ENCODE measurements at regions not wholly inside any gene's neighbourhood (a gene's known extent, or its start where the extent isn't known, plus 50 kb on each side); places are given as distances from the start of the nearest gene placed in this dataset.

DNA sequence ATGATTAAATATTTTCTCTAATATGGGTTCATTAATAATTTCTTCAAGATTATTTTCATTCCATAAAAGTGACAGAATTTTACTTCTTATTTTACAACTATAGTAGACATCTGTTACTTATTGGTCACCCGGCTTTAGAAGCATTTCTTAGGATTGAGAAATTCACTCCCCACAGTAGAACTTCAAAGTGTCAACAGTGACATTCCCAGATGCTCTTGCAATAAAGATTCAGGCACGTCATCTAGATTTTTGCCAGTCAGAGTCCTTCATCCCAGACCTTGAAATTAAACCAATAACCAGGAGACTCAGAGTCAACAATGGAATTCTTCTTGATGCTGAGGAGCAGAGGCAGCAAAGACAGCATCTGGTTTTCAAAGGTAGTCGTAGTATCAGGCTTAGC lies 190.8 kb downstream of the VGLL3 start (continued):
- TF ChIP-seq, protein P1, sequence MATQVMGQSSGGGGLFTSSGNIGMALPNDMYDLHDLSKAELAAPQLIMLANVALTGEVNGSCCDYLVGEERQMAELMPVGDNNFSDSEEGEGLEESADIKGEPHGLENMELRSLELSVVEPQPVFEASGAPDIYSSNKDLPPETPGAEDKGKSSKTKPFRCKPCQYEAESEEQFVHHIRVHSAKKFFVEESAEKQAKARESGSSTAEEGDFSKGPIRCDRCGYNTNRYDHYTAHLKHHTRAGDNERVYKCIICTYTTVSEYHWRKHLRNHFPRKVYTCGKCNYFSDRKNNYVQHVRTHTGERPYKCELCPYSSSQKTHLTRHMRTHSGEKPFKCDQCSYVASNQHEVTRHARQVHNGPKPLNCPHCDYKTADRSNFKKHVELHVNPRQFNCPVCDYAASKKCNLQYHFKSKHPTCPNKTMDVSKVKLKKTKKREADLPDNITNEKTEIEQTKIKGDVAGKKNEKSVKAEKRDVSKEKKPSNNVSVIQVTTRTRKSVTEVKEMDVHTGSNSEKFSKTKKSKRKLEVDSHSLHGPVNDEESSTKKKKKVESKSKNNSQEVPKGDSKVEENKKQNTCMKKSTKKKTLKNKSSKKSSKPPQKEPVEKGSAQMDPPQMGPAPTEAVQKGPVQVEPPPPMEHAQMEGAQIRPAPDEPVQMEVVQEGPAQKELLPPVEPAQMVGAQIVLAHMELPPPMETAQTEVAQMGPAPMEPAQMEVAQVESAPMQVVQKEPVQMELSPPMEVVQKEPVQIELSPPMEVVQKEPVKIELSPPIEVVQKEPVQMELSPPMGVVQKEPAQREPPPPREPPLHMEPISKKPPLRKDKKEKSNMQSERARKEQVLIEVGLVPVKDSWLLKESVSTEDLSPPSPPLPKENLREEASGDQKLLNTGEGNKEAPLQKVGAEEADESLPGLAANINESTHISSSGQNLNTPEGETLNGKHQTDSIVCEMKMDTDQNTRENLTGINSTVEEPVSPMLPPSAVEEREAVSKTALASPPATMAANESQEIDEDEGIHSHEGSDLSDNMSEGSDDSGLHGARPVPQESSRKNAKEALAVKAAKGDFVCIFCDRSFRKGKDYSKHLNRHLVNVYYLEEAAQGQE (IDR thresholded peaks at IDR 0.05), result no peak

DNA sequence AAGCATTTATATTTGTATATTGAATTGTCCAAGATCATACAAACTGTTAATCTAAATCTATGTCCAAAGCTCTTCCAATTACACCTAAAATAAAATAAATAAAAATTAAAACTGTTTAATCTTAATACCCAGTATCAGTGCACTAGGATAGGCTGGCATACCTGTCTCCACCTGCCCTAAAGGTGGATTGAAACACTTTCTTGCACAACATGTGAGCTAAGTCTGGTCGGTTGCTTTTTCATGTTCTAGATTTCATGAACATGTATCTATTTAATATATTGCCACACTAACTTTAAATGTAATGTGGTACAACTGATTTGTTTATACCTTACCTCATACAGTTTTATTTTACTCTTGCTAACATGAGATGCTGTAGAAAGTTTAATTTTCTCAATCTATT lies 193.0 kb downstream of the VGLL3 start:
- H3K27ac ChIP-seq (ENCODE audit: low read depth in 1 of 2, low read length in 2 of 2), result no peak overlapping the region
- no peak for DNase-seq (ENCODE audit: low spot score)
- TF ChIP-seq YY1 (IDR thresholded peaks at IDR 0.05) (no peak), HNF4G (IDR thresholded peaks at IDR 0.05) (no peak), RAD21 (IDR thresholded peaks at IDR 0.05) (no peak), JUND (IDR thresholded peaks at IDR 0.05) (no peak), FOXA1 (IDR thresholded peaks at IDR 0.05) (no peak), EGR1 (IDR thresholded peaks at IDR 0.05; ENCODE audit: low read depth in 2 of 2) (no peak), NR2F2 (IDR thresholded peaks at IDR 0.05) (no peak), RXRA (IDR thresholded peaks at IDR 0.05) (no peak), GABPA (IDR thresholded peaks at IDR 0.05 in 1 of 2, conservative IDR thresholded peaks at IDR 0.05 in 1 of 2) (no peak), TAF1 (conservative IDR thresholded peaks at IDR 0.05) (no peak), SP1 (IDR thresholded peaks at IDR 0.05) (no peak), HNF4A (conservative IDR thresholded peaks at IDR 0.05) (no peak), FOXA2 (IDR thresholded peaks at IDR 0.05) (no peak)
- TF ChIP-seq, protein P2, sequence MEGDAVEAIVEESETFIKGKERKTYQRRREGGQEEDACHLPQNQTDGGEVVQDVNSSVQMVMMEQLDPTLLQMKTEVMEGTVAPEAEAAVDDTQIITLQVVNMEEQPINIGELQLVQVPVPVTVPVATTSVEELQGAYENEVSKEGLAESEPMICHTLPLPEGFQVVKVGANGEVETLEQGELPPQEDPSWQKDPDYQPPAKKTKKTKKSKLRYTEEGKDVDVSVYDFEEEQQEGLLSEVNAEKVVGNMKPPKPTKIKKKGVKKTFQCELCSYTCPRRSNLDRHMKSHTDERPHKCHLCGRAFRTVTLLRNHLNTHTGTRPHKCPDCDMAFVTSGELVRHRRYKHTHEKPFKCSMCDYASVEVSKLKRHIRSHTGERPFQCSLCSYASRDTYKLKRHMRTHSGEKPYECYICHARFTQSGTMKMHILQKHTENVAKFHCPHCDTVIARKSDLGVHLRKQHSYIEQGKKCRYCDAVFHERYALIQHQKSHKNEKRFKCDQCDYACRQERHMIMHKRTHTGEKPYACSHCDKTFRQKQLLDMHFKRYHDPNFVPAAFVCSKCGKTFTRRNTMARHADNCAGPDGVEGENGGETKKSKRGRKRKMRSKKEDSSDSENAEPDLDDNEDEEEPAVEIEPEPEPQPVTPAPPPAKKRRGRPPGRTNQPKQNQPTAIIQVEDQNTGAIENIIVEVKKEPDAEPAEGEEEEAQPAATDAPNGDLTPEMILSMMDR (IDR thresholded peaks at IDR 0.05; ENCODE audit: low read depth, low read length, missing input control), result no peak
- TF ChIP-seq, protein P3, sequence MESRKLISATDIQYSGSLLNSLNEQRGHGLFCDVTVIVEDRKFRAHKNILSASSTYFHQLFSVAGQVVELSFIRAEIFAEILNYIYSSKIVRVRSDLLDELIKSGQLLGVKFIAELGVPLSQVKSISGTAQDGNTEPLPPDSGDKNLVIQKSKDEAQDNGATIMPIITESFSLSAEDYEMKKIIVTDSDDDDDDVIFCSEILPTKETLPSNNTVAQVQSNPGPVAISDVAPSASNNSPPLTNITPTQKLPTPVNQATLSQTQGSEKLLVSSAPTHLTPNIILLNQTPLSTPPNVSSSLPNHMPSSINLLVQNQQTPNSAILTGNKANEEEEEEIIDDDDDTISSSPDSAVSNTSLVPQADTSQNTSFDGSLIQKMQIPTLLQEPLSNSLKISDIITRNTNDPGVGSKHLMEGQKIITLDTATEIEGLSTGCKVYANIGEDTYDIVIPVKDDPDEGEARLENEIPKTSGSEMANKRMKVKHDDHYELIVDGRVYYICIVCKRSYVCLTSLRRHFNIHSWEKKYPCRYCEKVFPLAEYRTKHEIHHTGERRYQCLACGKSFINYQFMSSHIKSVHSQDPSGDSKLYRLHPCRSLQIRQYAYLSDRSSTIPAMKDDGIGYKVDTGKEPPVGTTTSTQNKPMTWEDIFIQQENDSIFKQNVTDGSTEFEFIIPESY (IDR thresholded peaks at IDR 0.05), result no peak
- TF ChIP-seq, protein P1 (IDR thresholded peaks at IDR 0.05), result no peak
- TF ChIP-seq, protein P4, sequence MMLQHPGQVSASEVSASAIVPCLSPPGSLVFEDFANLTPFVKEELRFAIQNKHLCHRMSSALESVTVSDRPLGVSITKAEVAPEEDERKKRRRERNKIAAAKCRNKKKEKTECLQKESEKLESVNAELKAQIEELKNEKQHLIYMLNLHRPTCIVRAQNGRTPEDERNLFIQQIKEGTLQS (IDR thresholded peaks at IDR 0.05), result no peak
- TF ChIP-seq, protein P5, sequence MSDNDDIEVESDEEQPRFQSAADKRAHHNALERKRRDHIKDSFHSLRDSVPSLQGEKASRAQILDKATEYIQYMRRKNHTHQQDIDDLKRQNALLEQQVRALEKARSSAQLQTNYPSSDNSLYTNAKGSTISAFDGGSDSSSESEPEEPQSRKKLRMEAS (IDR thresholded peaks at IDR 0.05), result no peak
- H3K27me3 ChIP-seq (ENCODE audit: control insufficient read depth in 4 of 4, insufficient read depth in 4 of 4, low read length in 3 of 4), result no peaks in the 10 kb centered on the region
- H3K4me1 ChIP-seq (ENCODE audit: control insufficient read depth in 4 of 4, insufficient read depth in 4 of 4, low read length in 3 of 4), result no peaks in the 10 kb centered on the region
- H3K4me3 ChIP-seq (ENCODE audit: low read depth in 1 of 3, low read length in 3 of 3), result no peak overlapping the region
- H3K9ac ChIP-seq (ENCODE audit: low read depth in 1 of 2, low read length in 2 of 2), result no peak overlapping the region
- H3K36me3 ChIP-seq (ENCODE audit: control insufficient read depth in 4 of 4, insufficient read depth in 3 of 4, low read depth in 1 of 4, low read length in 3 of 4), result no peaks in the 10 kb centered on the region
- no peaks in the 10 kb centered on the region for H3K9me3 ChIP-seq (ENCODE audit: control insufficient read depth in 4 of 4, low read length in 3 of 4)
- 83% methylated on average over 1 of the region's 1 CpG for WGBS
